SK-N-MC (cell line): ENCODE measurements at regions not wholly inside any gene's neighbourhood (a gene's known extent, or its start where the extent isn't known, plus 50 kb on each side); places are given as distances from the start of the nearest gene placed in this dataset.

Source experiments
- DNase-seq: peaks from one replicate; pipeline ENCODE4 v3.0.0-alpha.2; 2011; ENCODE audit warnings: low read depth, low spot score
- H3K27ac ChIP-seq: fragments of 200-600 bp; sonication (generic); 2 replicates; pipeline ENCODE4 v1.5.1; 2016; ENCODE audit warnings: mixed run types
- H3K36me3 ChIP-seq: fragments of 200-600 bp; sonication (generic); 2 replicates; pipeline ENCODE4 v1.6.1; 2017; ENCODE audit warnings: antibody characterized with exemption, low read length, mixed read lengths; ENCODE audit not compliant: insufficient read depth
- H3K4me3 ChIP-seq: fragments of 200-600 bp; sonication (generic); 2 replicates; pipeline ENCODE4 v1.5.1; 2016
- H3K9ac ChIP-seq: fragments of 200-600 bp; sonication (generic); 2 replicates; pipeline ENCODE4 v1.8.0; 2017; ENCODE audit warnings: mixed run types, mixed read lengths; ENCODE audit not compliant: insufficient read length
- H3K9me3 ChIP-seq: fragments of 200-600 bp; sonication (generic); 2 replicates; pipeline ENCODE4 v1.6.1; 2017; ENCODE audit warnings: low read depth, mild to moderate bottlenecking, antibody characterized with exemption, low read length, moderate library complexity, mixed read lengths
- EZH2 ChIP-seq: fragments of 200-600 bp; sonication (generic); IDR thresholded peaks from one replicate; pipeline ENCODE4 v1.6.1; 2017; ENCODE audit warnings: antibody characterized with exemption
- FOXP2 ChIP-seq: optimal IDR thresholded peaks from 2 replicates; pipeline ENCODE3; 2011; ENCODE audit warnings: mild to moderate bottlenecking, moderate library complexity; ENCODE audit not compliant: insufficient read depth; ENCODE audit errors: extremely low read length, control extremely low read depth
- POLR2AphosphoS5 ChIP-seq: IDR thresholded peaks from 2 replicates; pipeline ENCODE4 v1.6.1; 2012; ENCODE audit warnings: mild to moderate bottlenecking, low read depth, low read length, borderline replicate concordance

GRCh38 chr5:5066276-5067186 is 73.6 kb upstream of the ADAMTS16 start:
- no peak overlapping the region for H3K27ac ChIP-seq
- no peak for TF ChIP-seq POLR2AphosphoS5
- no peak for TF ChIP-seq EZH2
- TF ChIP-seq FOXP2: no peak
- no peak overlapping the region for H3K4me3 ChIP-seq
- no peaks in the 10 kb centered on the region for H3K9me3 ChIP-seq
- no peak overlapping the region for H3K9ac ChIP-seq
- DNase-seq: no peak
- H3K36me3 ChIP-seq: no peaks in the 10 kb centered on the region

GRCh38 chr5:5069851-5070250 is 70.3 kb upstream of the ADAMTS16 start:
- no peak for TF ChIP-seq POLR2AphosphoS5
- no peak for TF ChIP-seq EZH2
- TF ChIP-seq FOXP2: no peak
- no peak for DNase-seq
- H3K4me3 ChIP-seq: no peak overlapping the region
- no peak overlapping the region for H3K9ac ChIP-seq
- H3K36me3 ChIP-seq: no peaks in the 10 kb centered on the region
- H3K9me3 ChIP-seq: no peaks in the 10 kb centered on the region
- no peak overlapping the region for H3K27ac ChIP-seq

GRCh38 chr5:5071554-5071953 is 68.6 kb upstream of the ADAMTS16 start:
- TF ChIP-seq FOXP2: no peak
- no peak for TF ChIP-seq POLR2AphosphoS5
- TF ChIP-seq EZH2: no peak
- H3K9ac ChIP-seq: no peak overlapping the region
- H3K4me3 ChIP-seq: no peak overlapping the region
- H3K36me3 ChIP-seq: no peaks in the 10 kb centered on the region
- no peak overlapping the region for H3K27ac ChIP-seq
- no peaks in the 10 kb centered on the region for H3K9me3 ChIP-seq
- no peak for DNase-seq

DNA sequence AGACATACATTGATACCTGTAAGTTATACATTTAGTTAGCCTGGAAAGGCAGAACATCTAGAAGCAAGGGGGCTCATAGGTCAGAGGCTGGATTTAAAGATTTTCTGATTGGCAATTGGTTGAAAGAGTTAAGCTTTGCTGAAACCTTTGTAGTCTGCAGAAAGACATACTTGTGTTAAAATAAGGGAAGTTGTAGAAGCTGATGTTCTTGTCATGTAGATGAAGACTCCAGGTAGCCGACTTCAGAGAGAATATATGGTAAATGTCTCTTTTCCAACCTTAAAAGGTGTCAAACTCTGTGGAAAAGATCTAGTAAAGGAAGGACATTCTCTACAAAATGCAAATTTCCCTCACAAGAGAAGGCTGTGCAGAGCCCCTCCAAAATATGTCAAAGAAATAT is 62.9 kb upstream of the ADAMTS16 start:
- TF ChIP-seq POLR2AphosphoS5 (no peak), EZH2 (no peak), FOXP2 (no peak)
- no peak for DNase-seq
- H3K4me3 ChIP-seq: no peak overlapping the region
- H3K9ac ChIP-seq: no peak overlapping the region
- H3K36me3 ChIP-seq: no peaks in the 10 kb centered on the region
- H3K27ac ChIP-seq: no peak overlapping the region
- no peaks in the 10 kb centered on the region for H3K9me3 ChIP-seq

GRCh38 chr5:5078009-5078897 is 61.9 kb upstream of the ADAMTS16 start:
- Histone ChIP-seq H3K36me3 (no peaks in the 10 kb centered on the region), H3K27ac (no peak overlapping the region), H3K9ac (no peak overlapping the region), H3K9me3 (no peaks in the 10 kb centered on the region), H3K4me3 (no peak overlapping the region)
- DNase-seq: peak; percentile 35
- TF ChIP-seq POLR2AphosphoS5 (peak; percentile 43; the same call in 1 of the 2 replicates), FOXP2 (no peak), EZH2 (no peak)

GRCh38 chr5:5079876-5080275 is 60.3 kb upstream of the ADAMTS16 start:
- no peak for TF ChIP-seq POLR2AphosphoS5
- no peak for TF ChIP-seq EZH2
- TF ChIP-seq FOXP2: no peak
- H3K27ac ChIP-seq: no peak overlapping the region
- DNase-seq: no peak

GRCh38 chr5:5080790-5081189 is 59.3 kb upstream of the ADAMTS16 start:
- TF ChIP-seq POLR2AphosphoS5 (no peak), FOXP2 (no peak), EZH2 (no peak)
- Histone ChIP-seq H3K36me3 (no peaks in the 10 kb centered on the region), H3K9ac (no peak overlapping the region), H3K27ac (no peak overlapping the region), H3K9me3 (no peaks in the 10 kb centered on the region), H3K4me3 (no peak overlapping the region)
- no peak for DNase-seq

More at GRCh38 chr5:5079876-5080275, 60.3 kb upstream of the ADAMTS16 start:
- H3K9me3 ChIP-seq: no peaks in the 10 kb centered on the region
- H3K4me3 ChIP-seq: no peak overlapping the region
- H3K36me3 ChIP-seq: no peaks in the 10 kb centered on the region
- H3K9ac ChIP-seq: no peak overlapping the region

DNA sequence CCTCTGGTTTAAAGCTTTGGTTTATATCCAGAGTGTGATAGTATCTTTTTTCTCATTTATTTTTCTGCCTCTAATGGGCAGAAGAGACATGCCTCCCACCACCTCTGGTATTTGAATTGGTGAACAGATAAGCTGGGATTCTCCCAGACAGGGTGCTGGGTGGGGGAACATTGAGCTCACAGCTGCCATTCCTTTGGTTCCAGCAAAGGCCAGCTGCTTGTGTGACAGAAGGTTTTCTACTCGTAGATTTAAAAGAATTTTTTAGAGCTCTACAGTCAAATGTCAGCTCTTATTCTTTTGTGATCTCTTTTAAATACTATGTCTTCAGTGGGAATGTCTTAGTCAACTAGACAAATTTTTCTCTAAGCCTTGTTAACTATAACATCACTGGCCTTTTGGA is 54.7 kb upstream of the ADAMTS16 start:
- Histone ChIP-seq H3K9me3 (no peaks in the 10 kb centered on the region), H3K4me3 (no peak overlapping the region), H3K27ac (no peak overlapping the region), H3K9ac (no peak overlapping the region), H3K36me3 (no peaks in the 10 kb centered on the region)
- DNase-seq: no peak
- TF ChIP-seq EZH2 (no peak), FOXP2 (no peak), POLR2AphosphoS5 (no peak)
